Frontal cortex (tissue), 3 donors: ENCODE measurements at regions not wholly inside any gene's neighbourhood (a gene's known extent, or its start where the extent isn't known, plus 50 kb on each side); places are given as distances from the start of the nearest gene placed in this dataset.

Experiments used
- DNase-seq, 2 donors: peaks; one replicate each; pipeline ENCODE4 v3.0.0; 2012; ENCODE audit warnings: low spot score in 2 of 2
- FAIRE-seq: peaks from 2 replicates; lab custom pipeline; 2012; peaks lifted over from hg19 to GRCh38; lab: Jason Lieb, UNC
- donor health status: control.
- donor health status: control.
- donor health status: control.

GRCh38 chr5:92428415-92428814 is 1045.3 kb upstream of the ARRDC3 start:
- FAIRE-seq (no peak), DNase-seq (no peak)

GRCh38 chr5:92424785-92425426 is 1041.8 kb upstream of the ARRDC3 start:
- DNase-seq (no peak), FAIRE-seq (no peak)

GRCh38 chr5:92421942-92422341 is 1038.8 kb upstream of the ARRDC3 start:
- FAIRE-seq: no peak

GRCh38 chr5:92421196-92421595 is 1038.1 kb upstream of the ARRDC3 start:
- DNase-seq (no peak), FAIRE-seq (no peak)

More at GRCh38 chr5:92421942-92422341, 1038.8 kb upstream of the ARRDC3 start:
- DNase-seq: no peak

GRCh38 chr5:92419261-92419660 is 1036.1 kb upstream of the ARRDC3 start:
- FAIRE-seq: no peak
- no peak for DNase-seq

- DNase-seq (no peak), FAIRE-seq (no peak)
Observed at GRCh38 chr5:92418341-92418740, 1035.2 kb upstream of the ARRDC3 start.

- DNase-seq: no peak
- no peak for FAIRE-seq
Observed at GRCh38 chr5:92409134-92409533, 1026.0 kb upstream of the ARRDC3 start.

- FAIRE-seq (no peak), DNase-seq (no peak)
Observed at GRCh38 chr5:92402956-92403702, 1020.0 kb upstream of the ARRDC3 start.

- no peak for DNase-seq
Observed at GRCh38 chr5:92402045-92402444, 1018.9 kb upstream of the ARRDC3 start.

GRCh38 chr5:92401492-92401891 is 1018.4 kb upstream of the ARRDC3 start:
- no peak for FAIRE-seq
- DNase-seq: no peak

More at GRCh38 chr5:92402045-92402444, 1018.9 kb upstream of the ARRDC3 start:
- no peak for FAIRE-seq

- FAIRE-seq: no peak
- DNase-seq: no peak
Observed at GRCh38 chr5:92394936-92395335, 1011.8 kb upstream of the ARRDC3 start.

GRCh38 chr5:92390657-92391056 is 1007.5 kb upstream of the ARRDC3 start:
- DNase-seq (no peak), FAIRE-seq (no peak)

GRCh38 chr5:92380069-92380770 is 997.1 kb upstream of the ARRDC3 start:
- no peak for DNase-seq
- no peak for FAIRE-seq

GRCh38 chr5:92378966-92379611 is 996.0 kb upstream of the ARRDC3 start:
- DNase-seq (no peak), FAIRE-seq (no peak)

- FAIRE-seq (no peak), DNase-seq (no peak)
Observed at GRCh38 chr5:92374859-92375258, 991.7 kb upstream of the ARRDC3 start.

GRCh38 chr5:92372766-92373165 is 989.6 kb upstream of the ARRDC3 start:
- DNase-seq (no peak), FAIRE-seq (no peak)

GRCh38 chr5:92371889-92372235 is 988.7 kb upstream of the ARRDC3 start:
- FAIRE-seq (no peak), DNase-seq (no peak)

GRCh38 chr5:92371171-92371888 is 988.2 kb upstream of the ARRDC3 start:
- FAIRE-seq: no peak
- no peak for DNase-seq

- FAIRE-seq (no peak), DNase-seq (no peak)
Observed at GRCh38 chr5:92370032-92370431, 986.9 kb upstream of the ARRDC3 start.

GRCh38 chr5:92369587-92369986 is 986.5 kb upstream of the ARRDC3 start:
- no peak for DNase-seq
- FAIRE-seq: no peak
